GM13977 (cell line): ENCODE measurements at regions not wholly inside any gene's neighbourhood (a gene's known extent, or its start where the extent isn't known, plus 50 kb on each side); places are given as distances from the start of the nearest gene placed in this dataset.

ENCODE experiments used
- DNase-seq: peaks from one replicate; pipeline ENCODE4 v3.0.0; 2012; ENCODE audit warnings: low spot score
- in situ Hi-C: fragments of 300-500 bp; cut with MboI; formaldehyde crosslinking; loops from one replicate; pipeline ENCODE4 v1.12.0; 2022; ENCODE audit warnings: low sequenced_read_pairs, low pct_unique_long_range_greater_than_20kb, mixed read lengths, inconsistent platforms; ENCODE audit not compliant: unreplicated experiment
- TF ChIP-seq, protein P1 (sequence below): IDR thresholded peaks from 2 replicates; pipeline ENCODE4 v1.5.1; 2012; ENCODE audit warnings: mild to moderate bottlenecking, control low read depth; ENCODE audit not compliant: insufficient read depth; ENCODE audit errors: extremely low read depth, missing control alignments

DNA sequence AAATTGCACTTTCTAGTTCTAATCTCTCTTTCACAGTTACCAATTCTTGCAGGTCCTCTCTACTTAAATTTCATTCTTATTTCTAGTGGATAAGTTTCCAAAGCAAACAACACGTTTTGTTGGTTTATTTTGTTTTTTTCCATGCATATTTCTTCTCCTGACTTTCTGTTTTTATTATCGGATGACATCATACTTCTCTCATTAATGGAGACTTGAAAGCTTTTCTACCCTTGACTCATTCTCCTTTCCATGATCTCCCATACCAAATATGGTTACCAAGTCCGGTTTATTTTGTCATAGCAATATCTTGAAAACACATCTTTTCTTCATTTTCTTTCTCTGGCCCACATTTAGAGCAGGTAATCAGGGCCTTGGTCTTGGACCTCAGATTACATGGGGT lies 796.5 kb downstream of the GALC start:
- TF ChIP-seq, protein P1, sequence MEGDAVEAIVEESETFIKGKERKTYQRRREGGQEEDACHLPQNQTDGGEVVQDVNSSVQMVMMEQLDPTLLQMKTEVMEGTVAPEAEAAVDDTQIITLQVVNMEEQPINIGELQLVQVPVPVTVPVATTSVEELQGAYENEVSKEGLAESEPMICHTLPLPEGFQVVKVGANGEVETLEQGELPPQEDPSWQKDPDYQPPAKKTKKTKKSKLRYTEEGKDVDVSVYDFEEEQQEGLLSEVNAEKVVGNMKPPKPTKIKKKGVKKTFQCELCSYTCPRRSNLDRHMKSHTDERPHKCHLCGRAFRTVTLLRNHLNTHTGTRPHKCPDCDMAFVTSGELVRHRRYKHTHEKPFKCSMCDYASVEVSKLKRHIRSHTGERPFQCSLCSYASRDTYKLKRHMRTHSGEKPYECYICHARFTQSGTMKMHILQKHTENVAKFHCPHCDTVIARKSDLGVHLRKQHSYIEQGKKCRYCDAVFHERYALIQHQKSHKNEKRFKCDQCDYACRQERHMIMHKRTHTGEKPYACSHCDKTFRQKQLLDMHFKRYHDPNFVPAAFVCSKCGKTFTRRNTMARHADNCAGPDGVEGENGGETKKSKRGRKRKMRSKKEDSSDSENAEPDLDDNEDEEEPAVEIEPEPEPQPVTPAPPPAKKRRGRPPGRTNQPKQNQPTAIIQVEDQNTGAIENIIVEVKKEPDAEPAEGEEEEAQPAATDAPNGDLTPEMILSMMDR = no peak
- DNase-seq = no peak
- in situ Hi-C loops = no loop called here

DNA sequence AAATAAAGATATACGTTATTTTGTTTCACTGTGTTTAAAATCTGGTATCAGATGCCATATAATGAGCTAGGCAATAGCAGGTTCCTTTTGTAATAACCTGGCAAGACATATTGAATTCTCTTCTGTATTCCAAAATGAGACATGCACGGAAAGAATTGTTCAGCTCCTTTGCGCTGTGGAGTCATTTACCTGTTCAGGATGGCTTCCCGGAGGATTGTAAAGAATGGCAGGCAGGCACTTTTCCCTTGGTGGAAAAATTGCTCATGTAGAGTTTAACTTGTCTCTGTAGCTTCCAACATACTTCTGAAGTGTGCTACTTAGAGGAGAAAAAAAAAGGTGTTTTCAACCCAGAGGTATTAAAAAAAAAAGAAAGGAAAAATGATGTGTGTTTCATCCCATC lies 805.2 kb downstream of the GALC start:
- no peak for DNase-seq
- in situ Hi-C loops = no loop called here
- TF ChIP-seq, protein P1 = no peak

DNA sequence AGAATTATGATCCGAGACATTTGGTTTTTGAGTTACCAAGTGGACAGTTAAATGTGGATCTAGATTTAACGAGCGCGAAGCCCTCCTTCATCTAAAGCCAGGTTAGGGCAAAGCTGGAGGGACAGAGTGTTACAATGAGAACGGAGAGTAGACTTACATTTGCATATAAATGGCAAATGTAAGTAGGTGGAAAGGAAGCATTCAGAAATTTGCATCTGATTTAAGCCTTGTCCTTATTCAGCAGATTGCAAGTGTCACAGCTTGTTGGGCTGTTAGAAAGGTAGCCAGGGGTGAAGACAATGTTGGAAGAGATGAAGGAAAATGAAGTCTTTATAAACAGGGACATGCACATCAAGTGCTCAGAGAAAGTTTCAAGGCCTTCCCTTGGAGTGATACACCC lies 806.2 kb downstream of the GALC start:
- in situ Hi-C loops = no loop called here
- TF ChIP-seq, protein P1 = no peak
- DNase-seq = no peak

DNA sequence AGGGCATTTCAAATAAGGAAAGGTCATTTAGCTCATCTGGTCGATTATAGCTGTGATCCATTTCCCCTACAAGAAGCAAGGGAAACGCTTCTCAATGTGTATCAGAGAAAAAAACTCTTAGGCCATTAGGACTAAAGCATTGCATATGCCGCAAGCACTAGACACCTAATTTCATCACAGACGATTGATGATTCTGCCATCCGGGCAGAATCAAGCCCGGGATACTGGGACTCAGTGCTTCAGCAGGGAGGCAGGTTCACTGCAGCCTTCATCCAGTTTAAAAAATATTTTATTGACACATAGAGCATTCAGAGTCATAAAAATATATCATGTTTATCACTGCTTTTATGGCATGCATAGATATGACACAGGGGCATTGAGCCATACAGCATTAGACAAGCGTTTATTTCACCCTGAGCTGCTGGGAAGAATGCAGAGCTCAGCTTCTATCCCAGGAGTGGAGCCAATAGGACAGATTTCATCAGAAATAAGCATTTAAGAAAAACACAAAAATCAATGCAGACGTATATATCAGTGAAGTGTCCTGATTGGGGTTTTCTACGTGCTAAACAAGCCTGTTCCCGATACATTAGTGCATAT lies 806.9 kb downstream of the GALC start:
- TF ChIP-seq, protein P1 = no peak
- no peak for DNase-seq
- in situ Hi-C loops = no loop called here

DNA sequence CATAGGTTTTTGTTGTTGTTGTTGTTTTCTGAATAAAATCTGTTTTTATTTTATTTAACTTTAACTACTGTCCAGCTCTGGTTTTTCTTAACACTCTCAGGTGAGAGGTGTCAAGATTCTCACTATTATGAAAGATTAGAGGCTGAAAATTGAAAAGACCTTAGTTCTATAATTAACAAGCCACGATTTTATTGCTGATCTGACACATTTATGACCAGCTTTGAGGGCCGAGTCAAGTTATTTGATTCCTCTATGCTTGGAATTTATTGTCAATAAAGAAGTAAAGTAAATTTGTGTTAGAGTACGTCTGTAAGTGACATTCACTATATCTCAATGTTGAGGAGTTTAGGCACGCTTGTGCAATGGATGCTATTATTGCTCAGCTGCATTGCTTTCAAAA lies 808.8 kb downstream of the GALC start:
- no peak for DNase-seq
- in situ Hi-C loops = no loop called here
- TF ChIP-seq, protein P1 = no peak

DNA sequence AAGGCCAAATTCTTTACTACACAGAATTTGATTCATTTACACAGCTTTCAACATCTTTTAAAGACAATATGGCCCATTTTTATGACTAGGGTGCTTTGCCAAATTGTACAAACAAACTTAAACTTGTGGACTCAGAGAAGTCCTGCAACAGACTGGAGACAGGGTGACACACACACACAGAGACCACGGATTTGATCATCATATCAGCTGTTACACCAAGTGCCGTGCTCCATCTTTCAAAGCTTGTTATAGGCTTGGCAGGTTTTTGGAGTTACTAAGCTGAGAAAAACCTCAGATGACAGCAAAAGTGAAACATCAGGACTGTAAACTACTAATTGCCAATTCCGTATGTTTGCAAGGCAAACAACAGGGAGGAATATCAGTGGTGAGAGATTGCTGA lies 811.7 kb downstream of the GALC start:
- no peak for DNase-seq
- TF ChIP-seq, protein P1 = no peak
- in situ Hi-C loops = no loop called here

DNA sequence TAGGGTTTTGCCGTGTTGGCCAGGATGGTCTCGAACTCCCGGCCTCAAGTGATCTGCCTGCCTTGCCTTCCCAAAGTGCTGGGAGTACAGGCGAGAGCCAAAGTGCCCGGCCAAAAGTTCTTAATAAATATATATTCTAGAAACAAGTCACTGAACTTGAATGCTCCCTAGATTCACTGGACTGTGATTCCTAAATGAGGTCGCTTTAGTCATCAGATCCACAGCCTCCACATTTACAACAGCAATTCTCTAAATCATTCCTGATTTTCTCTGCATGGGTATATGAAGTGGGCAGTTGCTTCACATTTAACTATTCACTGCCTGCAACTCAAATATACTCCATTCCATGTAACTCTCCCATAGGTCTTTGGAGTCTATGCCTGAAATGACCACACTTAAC lies 813.0 kb downstream of the GALC start:
- TF ChIP-seq, protein P1 = no peak
- DNase-seq = no peak
- in situ Hi-C loops = no loop called here
